Endothelial cell of umbilical vein (primary cell): ENCODE measurements at regions not wholly inside any gene's neighbourhood (a gene's known extent, or its start where the extent isn't known, plus 50 kb on each side); places are given as distances from the start of the nearest gene placed in this dataset.
"Not testable (repeated sequence)": the region's sequence is repeated elsewhere in the genome, so short reads cannot be mapped to it uniquely, and the experiment has no call there.

Experiments
- CTCF ChIP-seq, 2 donors: IDR thresholded peaks; 1 replicate in 1 of 2; 2 replicates in 1 of 2; pipeline ENCODE4 v1.5.1; 2011; ENCODE audit warnings: low read length in 2 of 2, mild to moderate bottlenecking in 2 of 2, moderate library complexity in 2 of 2, control low read depth in 1 of 2, inconsistent platforms in 1 of 2, low read depth in 1 of 2; ENCODE audit not compliant: insufficient read depth in 1 of 2; ENCODE audit errors: extremely low read depth in 1 of 2
- POLR2A ChIP-seq: IDR thresholded peaks from 2 replicates; pipeline ENCODE4 v1.6.1; 2012; ENCODE audit warnings: low read depth, mild to moderate bottlenecking, control low read depth, low read length

DNA sequence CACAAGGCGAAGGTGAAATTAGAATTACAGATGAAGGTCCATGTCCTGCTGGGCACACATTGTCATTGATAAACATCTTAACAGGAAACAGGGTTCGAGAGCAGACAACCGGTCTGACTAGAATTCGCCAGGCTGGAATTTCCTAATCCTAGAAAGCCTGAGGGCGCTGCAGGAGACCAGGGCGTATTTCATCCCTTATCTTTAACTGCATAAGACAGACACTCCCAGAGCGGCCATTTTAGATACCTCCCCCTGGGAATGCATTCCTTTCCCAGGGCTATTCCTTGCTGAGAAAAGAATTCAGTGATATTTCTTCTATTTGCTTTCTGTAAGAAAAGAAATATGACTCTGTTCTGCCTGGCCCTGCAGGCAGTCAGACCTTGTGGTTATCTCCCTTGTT lies 357.7 kb downstream of the FAM170A start:
- not testable (repeated sequence) for TF ChIP-seq CTCF (IDR thresholded peaks at IDR 0.05; ENCODE audit: extremely low read depth in 1 of 2, insufficient read depth in 1 of 2, low read depth in 1 of 2, low read length in 2 of 2); POLR2A
